Transverse colon (tissue), 4 donors: ENCODE measurements at regions not wholly inside any gene's neighbourhood (a gene's known extent, or its start where the extent isn't known, plus 50 kb on each side); places are given as distances from the start of the nearest gene placed in this dataset.

ENCODE experiments used
- DNase-seq: peaks from one replicate; pipeline ENCODE4 v3.0.0-alpha.2; 2019
- H3K27ac ChIP-seq, 4 donors: fragments of 200-600 bp; sonication (generic); 2 replicates each; pipeline ENCODE4 v1.5.1; 2016 to 2018; ENCODE audit warnings: inconsistent platforms in 4 of 4
- H3K27me3 ChIP-seq: fragments of 200-600 bp; sonication (generic); 2 replicates; pipeline ENCODE4 v1.5.1; 2017; ENCODE audit warnings: inconsistent platforms
- H3K36me3 ChIP-seq, 4 donors: fragments of 200-600 bp; sonication (generic); 2 replicates each; pipeline ENCODE4 v1.5.1; 2017 to 2019; ENCODE audit warnings: inconsistent platforms in 4 of 4
- H3K4me1 ChIP-seq, 4 donors: fragments of 200-600 bp; sonication (generic); 2 replicates each; pipeline ENCODE4 v1.5.1; 2017 to 2020; ENCODE audit warnings: inconsistent platforms in 4 of 4
- H3K4me3 ChIP-seq, 4 donors: fragments of 200-600 bp; sonication (generic); 1 replicate in 1 of 4; 2 replicates in 3 of 4; pipeline versions ENCODE4 v1.5.1 to v1.6.1; 2017 to 2019; ENCODE audit warnings: inconsistent platforms in 4 of 4
- H3K9me3 ChIP-seq, 2 donors: fragments of 200-600 bp; sonication (generic); 2 replicates each; pipeline ENCODE4 v1.5.1; 2017 to 2019; ENCODE audit warnings: inconsistent platforms in 2 of 2
- CTCF ChIP-seq, 5 experiments: fragments of 200-600 bp in 3 of 5; fragments of 450-650 bp in 2 of 5; sonication (generic) in 3 of 5; IDR thresholded peaks; 1 replicate in 2 of 5; 2 replicates in 3 of 5; pipeline ENCODE4 v1.5.1; 2016 to 2017; ENCODE audit warnings: antibody characterized with exemption in 5 of 5, inconsistent platforms in 3 of 5, mild to moderate bottlenecking in 2 of 5, moderate library complexity in 1 of 5
- EP300 ChIP-seq: sonication (generic); formaldehyde crosslinking; IDR thresholded peaks from one replicate; pipeline ENCODE4 v1.6.1; 2017; ENCODE audit warnings: antibody characterized with exemption, low read depth
- POLR2A ChIP-seq: fragments of 450-650 bp; IDR thresholded peaks from one replicate; pipeline ENCODE4 v1.6.1; 2016; ENCODE audit warnings: antibody characterized with exemption, mild to moderate bottlenecking, moderate library complexity
- POLR2AphosphoS5 ChIP-seq, 3 donors: sonication (generic); formaldehyde crosslinking; IDR thresholded peaks; one replicate each; pipeline ENCODE4 v1.6.1; 2016; ENCODE audit warnings: antibody characterized with exemption in 3 of 3
- WGBS, 2 donors: methylation state at CpG; one replicate each; pipeline ENCODE4 v1.1.5; 2018; ENCODE audit warnings: low coverage in 1 of 2; 5-methylcytosine and 5-hydroxymethylcytosine counted together
- in situ Hi-C, 4 donors: fragments of 200-750 bp; cut with MboI; loops; one replicate each; pipeline versions ENCODE4 v1.15.0 to v1.15.1; 2017; ENCODE audit warnings: low sequenced_read_pairs in 3 of 4, low pct_ligation_motif_present in 1 of 4, low pct_unique_long_range_greater_than_20kb in 1 of 4
- intact Hi-C: fragments of 100-400 bp; cut with DNase I; formaldehyde crosslinking; loops from one replicate; pipeline ENCODE4 v1.15.1; 2023; ENCODE audit warnings: low total_unique reads

- intact Hi-C loops: no loop called here
- no peak for DNase-seq
- no peaks in the 10 kb centered on the region for H3K27me3 ChIP-seq
- H3K27ac ChIP-seq: no peak overlapping the region
- H3K4me3 ChIP-seq: no peak overlapping the region
- no peaks in the 10 kb centered on the region for H3K9me3 ChIP-seq
- no peak for TF ChIP-seq POLR2AphosphoS5 (IDR thresholded peaks at IDR 0.05)
- TF ChIP-seq EP300: no peak
- TF ChIP-seq CTCF (IDR thresholded peaks at IDR 0.05): no peak
- TF ChIP-seq POLR2A: no peak
- H3K36me3 ChIP-seq: no peaks in the 10 kb centered on the region
- H3K4me1 ChIP-seq: peaks cover 0 to 5% (median 0%) of the 10 kb centered on the region in 4 donors
- 87 to 93% methylated on average over 5 to 9 of the region's 9 CpGs for WGBS, 2 donors
- in situ Hi-C loops: no loop called here
Observed at GRCh38 chr7:46741181-46741580, 820.1 kb upstream of the IGFBP3 start.

- 61 to 67% methylated on average over 5 of the region's 5 CpGs for WGBS, 2 donors
- Histone ChIP-seq H3K4me1 (no peaks in the 10 kb centered on the region), H3K36me3 (no peaks in the 10 kb centered on the region), H3K27me3 (no peaks in the 10 kb centered on the region), H3K9me3 (no peaks in the 10 kb centered on the region), H3K4me3 (no peak overlapping the region), H3K27ac (no peak overlapping the region)
- intact Hi-C loops (no loop called here), in situ Hi-C loops (no loop called here)
- DNase-seq: no peak
- no peak for TF ChIP-seq POLR2AphosphoS5 (IDR thresholded peaks at IDR 0.05)
Observed at GRCh38 chr7:46739518-46740234, 818.6 kb upstream of the IGFBP3 start.

- no peak for TF ChIP-seq POLR2AphosphoS5 (IDR thresholded peaks at IDR 0.05)
- no peak for TF ChIP-seq EP300
- TF ChIP-seq CTCF (IDR thresholded peaks at IDR 0.05): no peak
- no peak for TF ChIP-seq POLR2A
- Histone ChIP-seq H3K27me3 (no peaks in the 10 kb centered on the region), H3K36me3 (no peaks in the 10 kb centered on the region), H3K4me1 (no peaks in the 10 kb centered on the region), H3K27ac (no peak overlapping the region), H3K4me3 (no peak overlapping the region), H3K9me3 (no peaks in the 10 kb centered on the region)
- DNase-seq: no peak
- WGBS, 2 donors: 86 to 95% methylated on average over 4 to 5 of the region's 5 CpGs
- intact Hi-C loops (no loop called here), in situ Hi-C loops (no loop called here)
Observed at GRCh38 chr7:46738796-46739195, 817.7 kb upstream of the IGFBP3 start.

- intact Hi-C loops: no loop called here
- in situ Hi-C loops: no loop called here
- H3K27me3 ChIP-seq: no peaks in the 10 kb centered on the region
- H3K4me3 ChIP-seq: no peak overlapping the region
- no peaks in the 10 kb centered on the region for H3K4me1 ChIP-seq
- H3K27ac ChIP-seq: no peak overlapping the region
- no peaks in the 10 kb centered on the region for H3K9me3 ChIP-seq
- no peaks in the 10 kb centered on the region for H3K36me3 ChIP-seq
- WGBS, 2 donors: 92 to 94% methylated on average over 5 of the region's 5 CpGs
- no peak for TF ChIP-seq EP300
- TF ChIP-seq POLR2AphosphoS5 (IDR thresholded peaks at IDR 0.05): no peak
- TF ChIP-seq POLR2A: no peak
- no peak for TF ChIP-seq CTCF (IDR thresholded peaks at IDR 0.05)
- no peak for DNase-seq
Observed at GRCh38 chr7:46738165-46738564, 817.1 kb upstream of the IGFBP3 start.

- Histone ChIP-seq H3K4me3 (no peak overlapping the region), H3K27me3 (no peaks in the 10 kb centered on the region), H3K36me3 (no peaks in the 10 kb centered on the region), H3K4me1 (no peaks in the 10 kb centered on the region), H3K27ac (no peak overlapping the region), H3K9me3 (no peaks in the 10 kb centered on the region)
- no peak for DNase-seq
- TF ChIP-seq CTCF (IDR thresholded peaks at IDR 0.05) (no peak), POLR2A (no peak), EP300 (no peak), POLR2AphosphoS5 (IDR thresholded peaks at IDR 0.05) (no peak)
- intact Hi-C loops: no loop called here
- in situ Hi-C loops: no loop called here
Observed at GRCh38 chr7:46725838-46726237, 804.8 kb upstream of the IGFBP3 start.
